Keratinocyte (primary cell): ENCODE measurements at regions not wholly inside any gene's neighbourhood (a gene's known extent, or its start where the extent isn't known, plus 50 kb on each side); places are given as distances from the start of the nearest gene placed in this dataset.

Source experiments
- DNase-seq: peaks from one replicate; pipeline ENCODE4 v3.0.0-alpha.2; 2011; ENCODE audit warnings: low read depth, missing footprints, low spot score
- FAIRE-seq: peaks from 2 replicates; lab custom pipeline; 2011; peaks lifted over from hg19 to GRCh38; lab: Jason Lieb, UNC
- H2AFZ ChIP-seq: 2 replicates; pipeline ENCODE4 v1.6.0; 2012; ENCODE audit warnings: low read length, control low read depth, inconsistent platforms; ENCODE audit not compliant: control insufficient read depth
- H3K27ac ChIP-seq: 2 replicates; pipeline ENCODE4 v1.5.1; 2011; ENCODE audit warnings: low read length; ENCODE audit not compliant: control insufficient read depth, insufficient read depth
- H3K27me3 ChIP-seq: 3 replicates; pipeline ENCODE4 v1.6.0; 2011; ENCODE audit warnings: low read length; ENCODE audit not compliant: control insufficient read depth, insufficient read depth; ENCODE audit errors: extremely low read depth
- H3K36me3 ChIP-seq, 2 experiments: 2 replicates in 1 of 2; 3 replicates in 1 of 2; pipeline ENCODE4 v1.5.1; 2011; ENCODE audit warnings: low read length in 2 of 2, mild to moderate bottlenecking in 1 of 2; ENCODE audit not compliant: control insufficient read depth in 2 of 2, insufficient read depth in 2 of 2; ENCODE audit errors: extremely low read depth in 1 of 2
- H3K4me1 ChIP-seq: 3 replicates; pipeline ENCODE4 v1.5.1; 2011; ENCODE audit warnings: low read length; ENCODE audit not compliant: control insufficient read depth, insufficient read depth; ENCODE audit errors: extremely low read depth
- H3K4me2 ChIP-seq: 3 replicates; pipeline ENCODE4 v1.6.0; 2011; ENCODE audit warnings: low read depth, low read length; ENCODE audit not compliant: control insufficient read depth, insufficient read depth; ENCODE audit errors: extremely low read depth
- H3K4me3 ChIP-seq, 3 experiments: fragments of 200-600 bp in 1 of 3; sonication (generic) in 1 of 3; 2 replicates in 2 of 3; 3 replicates in 1 of 3; pipeline ENCODE4 v1.5.1; 2011 to 2016; ENCODE audit warnings: low read length in 3 of 3, mild to moderate bottlenecking in 3 of 3, control low read depth in 2 of 3, inconsistent platforms in 1 of 3, low read depth in 1 of 3, mixed read lengths in 1 of 3, mixed run types in 1 of 3, moderate library complexity in 1 of 3; ENCODE audit not compliant: control insufficient read depth in 2 of 3, insufficient read depth in 2 of 3; ENCODE audit errors: extremely low read depth in 1 of 3
- H3K79me2 ChIP-seq: 2 replicates; pipeline ENCODE4 v1.6.0; 2012; ENCODE audit warnings: low read length; ENCODE audit not compliant: control insufficient read depth, insufficient read depth
- H3K9ac ChIP-seq: 3 replicates; pipeline ENCODE4 v1.6.0; 2011; ENCODE audit warnings: low read length; ENCODE audit not compliant: control insufficient read depth, insufficient read depth; ENCODE audit errors: extremely low read depth
- H3K9me1 ChIP-seq: 3 replicates; pipeline ENCODE4 v1.6.0; 2011; ENCODE audit warnings: low read length; ENCODE audit not compliant: control insufficient read depth, insufficient read depth; ENCODE audit errors: extremely low read depth
- H3K9me3 ChIP-seq: 2 replicates; pipeline ENCODE4 v1.5.1; 2012; ENCODE audit warnings: low read depth, low read length; ENCODE audit not compliant: control insufficient read depth
- H4K20me1 ChIP-seq: 3 replicates; pipeline ENCODE4 v1.6.0; 2011; ENCODE audit warnings: low read length; ENCODE audit not compliant: control insufficient read depth, insufficient read depth; ENCODE audit errors: extremely low read depth
- CTCF ChIP-seq, 3 experiments: IDR thresholded peaks in 1 of 3; conservative IDR thresholded peaks in 1 of 3; optimal IDR thresholded peaks in 1 of 3; 2 replicates in 2 of 3; 3 replicates in 1 of 3; pipeline versions ENCODE3 to v1.5.1; 2011; ENCODE audit warnings: low read length in 3 of 3, mild to moderate bottlenecking in 3 of 3, moderate library complexity in 2 of 3, control low read depth in 1 of 3, inconsistent platforms in 1 of 3; ENCODE audit not compliant: insufficient read depth in 2 of 3; ENCODE audit errors: extremely low read depth in 1 of 3
- EZH2 ChIP-seq: IDR thresholded peaks from one replicate; pipeline ENCODE4 v1.6.1; 2012; ENCODE audit warnings: inconsistent platforms, mild to moderate bottlenecking, low read length, moderate library complexity
- dilution Hi-C: fragments of 300-500 bp; cut with MboI; formaldehyde crosslinking; loops from one replicate; pipeline ENCODE4 v1.7.0; 2020; ENCODE audit warnings: low sequenced_read_pairs; ENCODE audit not compliant: extremely low pct_ligation_motif_present

DNA sequence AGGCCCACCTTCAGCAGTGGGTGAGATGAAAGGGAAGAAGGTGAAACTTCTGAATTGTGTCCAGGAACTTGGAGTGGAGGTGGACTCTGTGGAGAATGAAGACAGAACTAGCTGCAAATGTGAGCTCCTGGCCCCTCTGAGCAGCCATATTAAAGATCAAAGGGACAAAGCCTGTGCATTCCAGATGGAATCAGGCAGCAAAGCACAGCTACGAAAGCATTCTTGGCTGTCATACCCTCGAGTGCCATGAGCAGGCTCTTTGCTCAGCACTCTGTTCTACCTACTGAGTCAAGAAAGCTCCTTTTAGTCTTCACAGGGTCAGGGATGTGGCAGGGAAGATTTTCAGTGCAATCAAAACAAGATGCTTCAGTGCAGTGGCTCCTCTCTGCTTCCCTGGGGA, 86.3 kb upstream of the TSPAN2 start:
- TF ChIP-seq CTCF (optimal IDR thresholded peaks at IDR 0.05 in 1 of 3, IDR thresholded peaks at IDR 0.05 in 1 of 3, conservative IDR thresholded peaks at IDR 0.05 in 1 of 3; ENCODE audit: extremely low read depth in 1 of 3, insufficient read depth in 2 of 3, low read length in 3 of 3) = no peak
- no peak for TF ChIP-seq EZH2
- no peaks in the 10 kb centered on the region for H4K20me1 ChIP-seq
- H3K36me3 ChIP-seq = no peaks in the 10 kb centered on the region
- no peak overlapping the region for H3K4me3 ChIP-seq
- no peaks in the 10 kb centered on the region for H3K9me1 ChIP-seq
- H3K9me3 ChIP-seq = peaks cover 2% of the 10 kb centered on the region
- H3K79me2 ChIP-seq = no peaks in the 10 kb centered on the region
- H3K27ac ChIP-seq = no peak overlapping the region
- H2AFZ ChIP-seq = no peak overlapping the region
- no peak overlapping the region for H3K9ac ChIP-seq
- no peak for FAIRE-seq
- H3K27me3 ChIP-seq = no peaks in the 10 kb centered on the region
- dilution Hi-C loops = no loop called here
- DNase-seq = no peak
- peaks cover 6% of the 10 kb centered on the region for H3K4me1 ChIP-seq
- no peak overlapping the region for H3K4me2 ChIP-seq

DNA sequence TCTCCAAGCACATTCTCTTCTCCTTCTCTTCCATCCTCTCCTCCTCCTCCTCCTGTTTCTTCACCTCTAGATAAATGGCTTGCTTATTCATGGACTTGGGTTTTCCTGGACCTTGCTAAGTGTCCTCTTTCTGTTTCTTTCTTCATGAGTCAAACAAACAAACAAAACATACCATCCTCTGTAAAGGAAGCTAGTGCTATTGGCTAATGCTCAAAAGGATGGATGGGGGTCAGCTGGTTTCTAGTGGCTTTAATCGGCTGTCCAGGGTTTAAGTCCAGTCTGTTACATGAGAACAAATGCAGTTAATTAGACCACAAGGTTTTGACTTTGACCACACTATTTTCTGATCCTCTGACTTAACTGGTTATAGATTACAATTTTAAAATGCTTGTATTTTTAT, 83.8 kb upstream of the TSPAN2 start:
- TF ChIP-seq CTCF (optimal IDR thresholded peaks at IDR 0.05 in 1 of 3, IDR thresholded peaks at IDR 0.05 in 1 of 3, conservative IDR thresholded peaks at IDR 0.05 in 1 of 3; ENCODE audit: extremely low read depth in 1 of 3, insufficient read depth in 2 of 3, low read length in 3 of 3) (no peak), EZH2 (no peak)
- Histone ChIP-seq H3K4me1 (peaks cover 16% of the 10 kb centered on the region), H3K9me1 (no peaks in the 10 kb centered on the region), H3K9ac (no peak overlapping the region), H2AFZ (no peak overlapping the region), H3K27me3 (no peaks in the 10 kb centered on the region), H4K20me1 (no peaks in the 10 kb centered on the region), H3K4me2 (no peak overlapping the region), H3K79me2 (no peaks in the 10 kb centered on the region), H3K36me3 (no peaks in the 10 kb centered on the region), H3K4me3 (no peak overlapping the region), H3K27ac (no peak overlapping the region), H3K9me3 (peaks cover 2% of the 10 kb centered on the region)
- FAIRE-seq (no peak), DNase-seq (no peak)
- dilution Hi-C loops = no loop called here
